ENCODE measurements at regions not wholly inside any gene's neighbourhood (a gene's known extent, or its start where the extent isn't known, plus 50 kb on each side); places are given as distances from the start of the nearest gene placed in this dataset.

DNA sequence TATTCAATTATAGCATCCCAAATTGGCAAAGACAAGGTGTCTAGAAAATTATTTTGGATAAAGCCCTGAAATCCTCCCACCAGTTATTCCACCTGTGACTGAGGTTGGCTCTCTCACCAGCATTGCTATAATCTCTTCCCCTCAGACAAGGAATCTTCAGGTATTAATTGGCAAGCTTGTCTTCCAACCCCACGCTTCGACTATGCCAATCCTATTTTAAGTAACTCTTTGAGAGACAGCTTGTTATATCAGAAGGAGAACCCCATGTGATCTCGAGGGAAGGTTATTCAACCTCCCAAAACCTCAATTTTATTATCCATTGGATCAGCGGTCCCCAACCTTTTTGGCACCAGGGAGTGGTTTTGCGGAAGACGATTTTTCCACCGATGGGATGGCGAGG, 54.5 kb upstream of the NEDD4L start:
- no peak for TF ChIP-seq CTCF (conservative IDR thresholded peaks at IDR 0.05; ENCODE audit: low read depth, low read length)
- TF ChIP-seq RCOR1 (IDR thresholded peaks at IDR 0.05; ENCODE audit: insufficient replicate concordance, low read length) = no peak
- no peak for TF ChIP-seq SMC3 (IDR thresholded peaks at IDR 0.05; ENCODE audit: low read depth, low read length)
- no peak for TF ChIP-seq POLR2A (IDR thresholded peaks at IDR 0.05; ENCODE audit: low read depth, low read length)
- no peak for TF ChIP-seq CEBPB (IDR thresholded peaks at IDR 0.05; ENCODE audit: low read depth, low read length)
- no peak for TF ChIP-seq FOS (IDR thresholded peaks at IDR 0.05; ENCODE audit: low read depth, low read length)
- TF ChIP-seq NFE2L2 (IDR thresholded peaks at IDR 0.05; ENCODE audit: low read depth, low read length) = no peak
- no peak for TF ChIP-seq MAFK (IDR thresholded peaks at IDR 0.05; ENCODE audit: low read depth, low read length)
- no peak for TF ChIP-seq MXI1 (IDR thresholded peaks at IDR 0.05; ENCODE audit: borderline replicate concordance, low read depth, low read length)
- TF ChIP-seq RAD21 (IDR thresholded peaks at IDR 0.05; ENCODE audit: low read length) = no peak
- TF ChIP-seq, protein P1, sequence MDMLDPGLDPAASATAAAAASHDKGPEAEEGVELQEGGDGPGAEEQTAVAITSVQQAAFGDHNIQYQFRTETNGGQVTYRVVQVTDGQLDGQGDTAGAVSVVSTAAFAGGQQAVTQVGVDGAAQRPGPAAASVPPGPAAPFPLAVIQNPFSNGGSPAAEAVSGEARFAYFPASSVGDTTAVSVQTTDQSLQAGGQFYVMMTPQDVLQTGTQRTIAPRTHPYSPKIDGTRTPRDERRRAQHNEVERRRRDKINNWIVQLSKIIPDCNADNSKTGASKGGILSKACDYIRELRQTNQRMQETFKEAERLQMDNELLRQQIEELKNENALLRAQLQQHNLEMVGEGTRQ (IDR thresholded peaks at IDR 0.05; ENCODE audit: low read depth, low read length) = no peak
- TF ChIP-seq MAZ (IDR thresholded peaks at IDR 0.05; ENCODE audit: borderline replicate concordance, low read depth, low read length) = no peak
- no peak for TF ChIP-seq BHLHE40 (IDR thresholded peaks at IDR 0.05; ENCODE audit: low read depth, low read length)

Data from IMR-90 (cell line).